ENCODE measurements at regions not wholly inside any gene's neighbourhood (a gene's known extent, or its start where the extent isn't known, plus 50 kb on each side); places are given as distances from the start of the nearest gene placed in this dataset.

- H3K4me3 ChIP-seq (ENCODE audit: low read length) = no peak overlapping the region
- H3K9me3 ChIP-seq (ENCODE audit: low read length) = no peaks in the 10 kb centered on the region
- H3K27me3 ChIP-seq (ENCODE audit: insufficient read depth, low read length) = no peaks in the 10 kb centered on the region
- H3K4me1 ChIP-seq (ENCODE audit: insufficient read depth, low read length) = peaks cover 5% of the 10 kb centered on the region
- no peak overlapping the region for H2AFZ ChIP-seq (ENCODE audit: low read depth, low read length)
- no peaks in the 10 kb centered on the region for H3K36me3 ChIP-seq (ENCODE audit: insufficient read depth, low read length)
These were observed 93.0 kb downstream of the SLC25A47 start for GRCh38 chr14:100416081-100416680.

- no peaks in the 10 kb centered on the region for H3K9me3 ChIP-seq (ENCODE audit: low read length)
- no peaks in the 10 kb centered on the region for H3K27me3 ChIP-seq (ENCODE audit: insufficient read depth, low read length)
- no peak overlapping the region for H3K4me3 ChIP-seq (ENCODE audit: low read length)
- peaks cover 5% of the 10 kb centered on the region for H3K4me1 ChIP-seq (ENCODE audit: insufficient read depth, low read length)
- no peak overlapping the region for H2AFZ ChIP-seq (ENCODE audit: low read depth, low read length)
- H3K36me3 ChIP-seq (ENCODE audit: insufficient read depth, low read length) = no peaks in the 10 kb centered on the region
These were observed 94.1 kb downstream of the SLC25A47 start for GRCh38 chr14:100416921-100417860.

- H3K4me1 ChIP-seq (ENCODE audit: insufficient read depth, low read length) = peaks cover 5% of the 10 kb centered on the region
- no peak overlapping the region for H2AFZ ChIP-seq (ENCODE audit: low read depth, low read length)
- no peaks in the 10 kb centered on the region for H3K27me3 ChIP-seq (ENCODE audit: insufficient read depth, low read length)
- H3K9me3 ChIP-seq (ENCODE audit: low read length) = no peaks in the 10 kb centered on the region
- H3K4me3 ChIP-seq (ENCODE audit: low read length) = no peak overlapping the region
- H3K36me3 ChIP-seq (ENCODE audit: insufficient read depth, low read length) = no peaks in the 10 kb centered on the region
These were observed 96.7 kb downstream of the SLC25A47 start for GRCh38 chr14:100419856-100420255.

GRCh38 chr14:100421756-100422470 is 98.8 kb downstream of the SLC25A47 start:
- Histone ChIP-seq H3K4me1 (ENCODE audit: insufficient read depth, low read length) (peaks cover 18% of the 10 kb centered on the region), H2AFZ (ENCODE audit: low read depth, low read length) (no peak overlapping the region), H3K36me3 (ENCODE audit: insufficient read depth, low read length) (no peaks in the 10 kb centered on the region), H3K4me3 (ENCODE audit: low read length) (no peak overlapping the region), H3K27me3 (ENCODE audit: insufficient read depth, low read length) (no peaks in the 10 kb centered on the region), H3K9me3 (ENCODE audit: low read length) (no peaks in the 10 kb centered on the region)

GRCh38 chr14:100422556-100423316 is 99.6 kb downstream of the SLC25A47 start:
- H3K27me3 ChIP-seq (ENCODE audit: insufficient read depth, low read length) = no peaks in the 10 kb centered on the region
- H2AFZ ChIP-seq (ENCODE audit: low read depth, low read length) = no peak overlapping the region
- H3K9me3 ChIP-seq (ENCODE audit: low read length) = no peaks in the 10 kb centered on the region
- H3K4me1 ChIP-seq (ENCODE audit: insufficient read depth, low read length) = peaks cover 14% of the 10 kb centered on the region
- no peak overlapping the region for H3K4me3 ChIP-seq (ENCODE audit: low read length)
- H3K36me3 ChIP-seq (ENCODE audit: insufficient read depth, low read length) = no peaks in the 10 kb centered on the region

- Histone ChIP-seq H2AFZ (ENCODE audit: low read depth, low read length) (no peak overlapping the region), H3K4me3 (ENCODE audit: low read length) (no peak overlapping the region), H3K27me3 (ENCODE audit: insufficient read depth, low read length) (no peaks in the 10 kb centered on the region), H3K36me3 (ENCODE audit: insufficient read depth, low read length) (no peaks in the 10 kb centered on the region), H3K4me1 (ENCODE audit: insufficient read depth, low read length) (peaks cover 14% of the 10 kb centered on the region), H3K9me3 (ENCODE audit: low read length) (no peaks in the 10 kb centered on the region)
These were observed 100.3 kb downstream of the SLC25A47 start for GRCh38 chr14:100423317-100424010.

GRCh38 chr14:100424504-100425428 is 101.6 kb downstream of the SLC25A47 start:
- peaks cover 14% of the 10 kb centered on the region for H3K4me1 ChIP-seq (ENCODE audit: insufficient read depth, low read length)
- H3K4me3 ChIP-seq (ENCODE audit: low read length) = no peak overlapping the region
- H3K36me3 ChIP-seq (ENCODE audit: insufficient read depth, low read length) = no peaks in the 10 kb centered on the region
- no peaks in the 10 kb centered on the region for H3K27me3 ChIP-seq (ENCODE audit: insufficient read depth, low read length)
- H3K9me3 ChIP-seq (ENCODE audit: low read length) = no peaks in the 10 kb centered on the region
- no peak overlapping the region for H2AFZ ChIP-seq (ENCODE audit: low read depth, low read length)

- no peak overlapping the region for H3K4me3 ChIP-seq (ENCODE audit: low read length)
- peaks cover 14% of the 10 kb centered on the region for H3K4me1 ChIP-seq (ENCODE audit: insufficient read depth, low read length)
- no peaks in the 10 kb centered on the region for H3K27me3 ChIP-seq (ENCODE audit: insufficient read depth, low read length)
- H3K36me3 ChIP-seq (ENCODE audit: insufficient read depth, low read length) = no peaks in the 10 kb centered on the region
- no peaks in the 10 kb centered on the region for H3K9me3 ChIP-seq (ENCODE audit: low read length)
- H2AFZ ChIP-seq (ENCODE audit: low read depth, low read length) = no peak overlapping the region
These were observed 102.3 kb downstream of the SLC25A47 start for GRCh38 chr14:100425429-100425827.

GRCh38 chr14:100426314-100426713 is 103.2 kb downstream of the SLC25A47 start:
- Histone ChIP-seq H3K9me3 (ENCODE audit: low read length) (no peaks in the 10 kb centered on the region), H3K4me1 (ENCODE audit: insufficient read depth, low read length) (peaks cover 14% of the 10 kb centered on the region), H2AFZ (ENCODE audit: low read depth, low read length) (no peak overlapping the region), H3K27me3 (ENCODE audit: insufficient read depth, low read length) (no peaks in the 10 kb centered on the region), H3K4me3 (ENCODE audit: low read length) (no peak overlapping the region), H3K36me3 (ENCODE audit: insufficient read depth, low read length) (no peaks in the 10 kb centered on the region)

- H2AFZ ChIP-seq (ENCODE audit: low read depth, low read length) = no peak overlapping the region
- no peaks in the 10 kb centered on the region for H3K27me3 ChIP-seq (ENCODE audit: insufficient read depth, low read length)
- H3K36me3 ChIP-seq (ENCODE audit: insufficient read depth, low read length) = no peaks in the 10 kb centered on the region
- H3K4me1 ChIP-seq (ENCODE audit: insufficient read depth, low read length) = peaks cover 14% of the 10 kb centered on the region
- H3K4me3 ChIP-seq (ENCODE audit: low read length) = no peak overlapping the region
- no peaks in the 10 kb centered on the region for H3K9me3 ChIP-seq (ENCODE audit: low read length)
These were observed 104.0 kb downstream of the SLC25A47 start for GRCh38 chr14:100427166-100427565.

- no peaks in the 10 kb centered on the region for H3K9me3 ChIP-seq (ENCODE audit: low read length)
- no peaks in the 10 kb centered on the region for H3K36me3 ChIP-seq (ENCODE audit: insufficient read depth, low read length)
- peaks cover 14% of the 10 kb centered on the region for H3K4me1 ChIP-seq (ENCODE audit: insufficient read depth, low read length)
- H3K27me3 ChIP-seq (ENCODE audit: insufficient read depth, low read length) = no peaks in the 10 kb centered on the region
- no peak overlapping the region for H3K4me3 ChIP-seq (ENCODE audit: low read length)
- H2AFZ ChIP-seq (ENCODE audit: low read depth, low read length) = no peak overlapping the region
These were observed 105.6 kb downstream of the SLC25A47 start for GRCh38 chr14:100428727-100429126.
